ENCODE measurements at regions not wholly inside any gene's neighbourhood (a gene's known extent, or its start where the extent isn't known, plus 50 kb on each side); places are given as distances from the start of the nearest gene placed in this dataset.
A peak's percentile ranks its signal among the peaks of the same experiment; 100 is the strongest.

- no peak for DNase-seq (ENCODE audit: insufficient read length, low spot score)
- no peak for TF ChIP-seq POLR2A (IDR thresholded peaks at IDR 0.05; ENCODE audit: low read depth, low read length)
- FAIRE-seq: no peak
Measured at GRCh38 chr3:190739641-190740185, 122.8 kb downstream of the GMNC start.

- no peak for DNase-seq (ENCODE audit: insufficient read length, low spot score)
- no peak for TF ChIP-seq POLR2A (IDR thresholded peaks at IDR 0.05; ENCODE audit: low read depth, low read length)
- FAIRE-seq: no peak
Measured at GRCh38 chr3:190738636-190739155, 123.8 kb downstream of the GMNC start.

- DNase-seq (ENCODE audit: insufficient read length, low spot score) (no peak), FAIRE-seq (no peak)
Measured at GRCh38 chr3:190737446-190737845, 125.0 kb downstream of the GMNC start.

GRCh38 chr3:190734490-190734889 lies 128.0 kb downstream of the GMNC start:
- no peak for DNase-seq (ENCODE audit: insufficient read length, low spot score)
- no peak for TF ChIP-seq POLR2A (IDR thresholded peaks at IDR 0.05; ENCODE audit: low read depth, low read length)
- FAIRE-seq: no peak

More at GRCh38 chr3:190737446-190737845, 125.0 kb downstream of the GMNC start:
- TF ChIP-seq POLR2A (IDR thresholded peaks at IDR 0.05; ENCODE audit: low read depth, low read length): no peak

GRCh38 chr3:190733591-190734146 lies 128.8 kb downstream of the GMNC start:
- DNase-seq (ENCODE audit: insufficient read length, low spot score): no peak
- FAIRE-seq: no peak
- no peak for TF ChIP-seq POLR2A (IDR thresholded peaks at IDR 0.05; ENCODE audit: low read depth, low read length)

- DNase-seq (ENCODE audit: insufficient read length, low spot score) (no peak), FAIRE-seq (no peak)
- TF ChIP-seq POLR2A (IDR thresholded peaks at IDR 0.05; ENCODE audit: low read depth, low read length): no peak
Measured at GRCh38 chr3:190731596-190731995, 130.9 kb downstream of the GMNC start.

GRCh38 chr3:190728574-190729246 lies 133.8 kb downstream of the GMNC start:
- no peak for TF ChIP-seq POLR2A (IDR thresholded peaks at IDR 0.05; ENCODE audit: low read depth, low read length)
- DNase-seq (ENCODE audit: insufficient read length, low spot score) (no peak), FAIRE-seq (peak; percentile 48)

- no peak for TF ChIP-seq POLR2A (IDR thresholded peaks at IDR 0.05; ENCODE audit: low read depth, low read length)
- DNase-seq (ENCODE audit: insufficient read length, low spot score) (no peak), FAIRE-seq (no peak)
Measured at GRCh38 chr3:190722181-190722905, 140.2 kb downstream of the GMNC start.

- TF ChIP-seq POLR2A (IDR thresholded peaks at IDR 0.05; ENCODE audit: low read depth, low read length): no peak
- DNase-seq (ENCODE audit: insufficient read length, low spot score): no peak
- no peak for FAIRE-seq
Measured at GRCh38 chr3:190721330-190721729, 141.2 kb downstream of the GMNC start.

- FAIRE-seq: peak; percentile 95
Measured at GRCh38 chr3:190718671-190719070, 143.8 kb downstream of the GMNC start.

GRCh38 chr3:190718097-190718496 lies 144.4 kb downstream of the GMNC start:
- DNase-seq (ENCODE audit: insufficient read length, low spot score): no peak
- FAIRE-seq: peak; percentile 82
- no peak for TF ChIP-seq POLR2A (IDR thresholded peaks at IDR 0.05; ENCODE audit: low read depth, low read length)

More at GRCh38 chr3:190718671-190719070, 143.8 kb downstream of the GMNC start:
- DNase-seq (ENCODE audit: insufficient read length, low spot score): no peak
- no peak for TF ChIP-seq POLR2A (IDR thresholded peaks at IDR 0.05; ENCODE audit: low read depth, low read length)

- no peak for FAIRE-seq
- no peak for TF ChIP-seq POLR2A (IDR thresholded peaks at IDR 0.05; ENCODE audit: low read depth, low read length)
- DNase-seq (ENCODE audit: insufficient read length, low spot score): no peak
Measured at GRCh38 chr3:190716961-190717360, 145.5 kb downstream of the GMNC start.

GRCh38 chr3:190716211-190716610 lies 146.3 kb downstream of the GMNC start:
- TF ChIP-seq POLR2A (IDR thresholded peaks at IDR 0.05; ENCODE audit: low read depth, low read length): no peak
- FAIRE-seq: no peak
- DNase-seq (ENCODE audit: insufficient read length, low spot score): no peak

GRCh38 chr3:190710723-190711122 lies 151.8 kb downstream of the GMNC start:
- no peak for TF ChIP-seq POLR2A (IDR thresholded peaks at IDR 0.05; ENCODE audit: low read depth, low read length)
- DNase-seq (ENCODE audit: insufficient read length, low spot score): no peak
- no peak for FAIRE-seq
